CMK (cell line): ENCODE measurements at regions not wholly inside any gene's neighbourhood (a gene's known extent, or its start where the extent isn't known, plus 50 kb on each side); places are given as distances from the start of the nearest gene placed in this dataset.

Source experiments
- DNase-seq: peaks from one replicate; pipeline ENCODE4 v3.0.0-alpha.2; 2010; ENCODE audit warnings: low read depth

- DNase-seq, result no peak
Measured at GRCh38 chr16:5374184-5374583, 276.6 kb upstream of the EEF2KMT start.

GRCh38 chr16:5367951-5368350, 270.4 kb upstream of the EEF2KMT start:
- no peak for DNase-seq

GRCh38 chr16:5366126-5366525, 268.5 kb upstream of the EEF2KMT start:
- DNase-seq, result no peak

GRCh38 chr16:5364186-5364585, 266.6 kb upstream of the EEF2KMT start:
- DNase-seq, result no peak

GRCh38 chr16:5361322-5361721, 263.7 kb upstream of the EEF2KMT start:
- no peak for DNase-seq

GRCh38 chr16:5354645-5355044, 257.1 kb upstream of the EEF2KMT start:
- DNase-seq, result no peak

- no peak for DNase-seq
Measured at GRCh38 chr16:5349670-5350517, 252.3 kb upstream of the EEF2KMT start.

- DNase-seq, result no peak
Measured at GRCh38 chr16:5349101-5349500, 251.5 kb upstream of the EEF2KMT start.

GRCh38 chr16:5347561-5347960, 250.0 kb upstream of the EEF2KMT start:
- no peak for DNase-seq

- DNase-seq, result no peak
Measured at GRCh38 chr16:5336941-5337340, 239.3 kb upstream of the EEF2KMT start.

GRCh38 chr16:5333991-5334390, 236.4 kb upstream of the EEF2KMT start:
- DNase-seq, result no peak

- DNase-seq, result no peak
Measured at GRCh38 chr16:5333126-5333525, 235.5 kb upstream of the EEF2KMT start.

GRCh38 chr16:5330058-5330457, 232.5 kb upstream of the EEF2KMT start:
- DNase-seq, result no peak

- DNase-seq, result no peak
Measured at GRCh38 chr16:5328546-5328945, 231.0 kb upstream of the EEF2KMT start.

- no peak for DNase-seq
Measured at GRCh38 chr16:5326395-5326794, 228.8 kb upstream of the EEF2KMT start.

- DNase-seq, result no peak
Measured at GRCh38 chr16:5325932-5326331, 228.3 kb upstream of the EEF2KMT start.

GRCh38 chr16:5323284-5324141, 225.9 kb upstream of the EEF2KMT start:
- DNase-seq, result no peak

- no peak for DNase-seq
Measured at GRCh38 chr16:5321930-5322329, 224.3 kb upstream of the EEF2KMT start.

- no peak for DNase-seq
Measured at GRCh38 chr16:5319799-5320198, 222.2 kb upstream of the EEF2KMT start.

GRCh38 chr16:5315914-5316313, 218.3 kb upstream of the EEF2KMT start:
- DNase-seq, result no peak

- no peak for DNase-seq
Measured at GRCh38 chr16:5314377-5314776, 216.8 kb upstream of the EEF2KMT start.

GRCh38 chr16:5309946-5310611, 212.5 kb upstream of the EEF2KMT start:
- DNase-seq, result no peak

- DNase-seq, result no peak
Measured at GRCh38 chr16:5305023-5305422, 207.4 kb upstream of the EEF2KMT start.
